GM18511 (cell line): ENCODE measurements at regions not wholly inside any gene's neighbourhood (a gene's known extent, or its start where the extent isn't known, plus 50 kb on each side); places are given as distances from the start of the nearest gene placed in this dataset.

Source experiments
- ATAC-seq: cut with Tn5 transposase; IDR thresholded peaks from one replicate; pipeline ENCODE4 v1.9.1; 2021; ENCODE audit warnings: mild to moderate bottlenecking, moderate library complexity; ENCODE audit not compliant: unreplicated experiment

- ATAC-seq, result no peak
Measured at GRCh38 chrX:39946822-39947221, 150.9 kb downstream of the BCOR start.

- ATAC-seq, result no peak
Measured at GRCh38 chrX:39948582-39948981, 149.2 kb downstream of the BCOR start.

GRCh38 chrX:39950018-39950688 is 147.6 kb downstream of the BCOR start:
- ATAC-seq, result no peak

- ATAC-seq, result no peak
Measured at GRCh38 chrX:39952989-39953388, 144.8 kb downstream of the BCOR start.

- ATAC-seq, result no peak
Measured at GRCh38 chrX:39953879-39954278, 143.9 kb downstream of the BCOR start.

- ATAC-seq, result no peak
Measured at GRCh38 chrX:39954851-39955250, 142.9 kb downstream of the BCOR start.

- no peak for ATAC-seq
Measured at GRCh38 chrX:39955625-39956024, 142.1 kb downstream of the BCOR start.

GRCh38 chrX:39956803-39957394 is 140.9 kb downstream of the BCOR start:
- ATAC-seq, result no peak

- ATAC-seq, result no peak
Measured at GRCh38 chrX:39957816-39958566, 139.8 kb downstream of the BCOR start.

GRCh38 chrX:39958850-39959249 is 138.9 kb downstream of the BCOR start:
- no peak for ATAC-seq

- no peak for ATAC-seq
Measured at GRCh38 chrX:39960219-39960618, 137.5 kb downstream of the BCOR start.

- no peak for ATAC-seq
Measured at GRCh38 chrX:39961441-39961840, 136.3 kb downstream of the BCOR start.

GRCh38 chrX:39965051-39965573 is 132.6 kb downstream of the BCOR start:
- no peak for ATAC-seq

GRCh38 chrX:39966176-39966575 is 131.6 kb downstream of the BCOR start:
- ATAC-seq, result no peak

GRCh38 chrX:39967348-39967747 is 130.4 kb downstream of the BCOR start:
- ATAC-seq, result no peak

- ATAC-seq, result no peak
Measured at GRCh38 chrX:39969099-39969818, 128.5 kb downstream of the BCOR start.

- no peak for ATAC-seq
Measured at GRCh38 chrX:39969819-39970504, 127.8 kb downstream of the BCOR start.

GRCh38 chrX:39971760-39972159 is 126.0 kb downstream of the BCOR start:
- ATAC-seq, result no peak

- no peak for ATAC-seq
Measured at GRCh38 chrX:39972340-39972739, 125.4 kb downstream of the BCOR start.

- no peak for ATAC-seq
Measured at GRCh38 chrX:39973810-39974209, 123.9 kb downstream of the BCOR start.

GRCh38 chrX:39974270-39974669 is 123.5 kb downstream of the BCOR start:
- no peak for ATAC-seq
